ENCODE measurements at regions not wholly inside any gene's neighbourhood (a gene's known extent, or its start where the extent isn't known, plus 50 kb on each side); places are given as distances from the start of the nearest gene placed in this dataset.

- Histone ChIP-seq H3K56ac (ENCODE audit: insufficient read length, low read depth, low read length) (no peak overlapping the region), H2BK120ac (ENCODE audit: low read depth, low read length, poor library complexity, severe bottlenecking) (no peak overlapping the region), H2BK15ac (ENCODE audit: low read depth, low read length) (no peak overlapping the region), H4K91ac (ENCODE audit: insufficient read length, low read depth, low read length) (no peak overlapping the region), H2AK5ac (ENCODE audit: insufficient read length, low read length) (no peak overlapping the region), H3K9ac (ENCODE audit: extremely low read depth, insufficient read length, low read length) (no peak overlapping the region), H3K23me2 (ENCODE audit: insufficient read length, low read depth, low read length, poor library complexity, severe bottlenecking) (no peaks in the 10 kb centered on the region), H3K4me1 (ENCODE audit: insufficient read depth, low read length) (no peaks in the 10 kb centered on the region), H2AFZ (ENCODE audit: low read length) (no peak overlapping the region), H3K79me2 (ENCODE audit: insufficient read depth, low read length) (no peaks in the 10 kb centered on the region), H3K9me3 (ENCODE audit: control insufficient read depth, low read depth, low read length) (no peaks in the 10 kb centered on the region), H4K8ac (replicated peaks; ENCODE audit: insufficient read length, low read depth, low read length) (no peak overlapping the region), H3K23ac (ENCODE audit: insufficient read length, low read depth, low read length) (no peak overlapping the region), H4K20me1 (ENCODE audit: control insufficient read depth, insufficient read depth, insufficient read length) (no peaks in the 10 kb centered on the region), H3K18ac (ENCODE audit: insufficient read length, low read depth, low read length) (no peak overlapping the region), H3K79me1 (ENCODE audit: insufficient read depth, low read depth, low read length, poor library complexity, severe bottlenecking) (no peaks in the 10 kb centered on the region), H3T11ph (ENCODE audit: low read length) (no peak overlapping the region), H3K27me3 (ENCODE audit: insufficient read depth, low read length) (no peaks in the 10 kb centered on the region), H3K4me2 (ENCODE audit: insufficient read depth, insufficient read length, low read length) (no peak overlapping the region), H2BK12ac (ENCODE audit: insufficient read length, low read depth, low read length) (no peak overlapping the region), H2BK5ac (ENCODE audit: insufficient read length, low read length) (no peak overlapping the region), H4K5ac (ENCODE audit: insufficient read length, low read depth, low read length) (no peak overlapping the region), H2BK20ac (ENCODE audit: low read depth, low read length, poor library complexity, severe bottlenecking) (no peak overlapping the region), H3K4ac (ENCODE audit: low read depth, low read length) (no peak overlapping the region), H3K27ac (ENCODE audit: insufficient read length, low read depth, low read length) (no peak overlapping the region), H3K14ac (ENCODE audit: insufficient read depth, low read length) (no peak overlapping the region)
- Mint-ChIP-seq H3K27ac (peak overlapping the region in 1 of 3 experiments; percentile 78; a peak in 1 of 7 replicates), H3K9me3 (peaks cover 0 to 2% of the 10 kb centered on the region in 2 experiments; a peak in 2 of 5 replicates), H3K4me1 (peaks cover 6 to 15% of the 10 kb centered on the region in 2 experiments), H3K36me3 (ENCODE audit: insufficient read depth in 1 of 3, low read depth in 3 of 3) (no peaks in the 10 kb centered on the region), H3K27me3 (ENCODE audit: low read depth) (no peaks in the 10 kb centered on the region), H3K4me3 (no peak overlapping the region)
- WGBS (ENCODE audit: extremely low coverage, insufficient read length, low lambda C conversion rate): no CpG with 5 or more reads among the region's 8 CpGs
- TF ChIP-seq, protein P1, sequence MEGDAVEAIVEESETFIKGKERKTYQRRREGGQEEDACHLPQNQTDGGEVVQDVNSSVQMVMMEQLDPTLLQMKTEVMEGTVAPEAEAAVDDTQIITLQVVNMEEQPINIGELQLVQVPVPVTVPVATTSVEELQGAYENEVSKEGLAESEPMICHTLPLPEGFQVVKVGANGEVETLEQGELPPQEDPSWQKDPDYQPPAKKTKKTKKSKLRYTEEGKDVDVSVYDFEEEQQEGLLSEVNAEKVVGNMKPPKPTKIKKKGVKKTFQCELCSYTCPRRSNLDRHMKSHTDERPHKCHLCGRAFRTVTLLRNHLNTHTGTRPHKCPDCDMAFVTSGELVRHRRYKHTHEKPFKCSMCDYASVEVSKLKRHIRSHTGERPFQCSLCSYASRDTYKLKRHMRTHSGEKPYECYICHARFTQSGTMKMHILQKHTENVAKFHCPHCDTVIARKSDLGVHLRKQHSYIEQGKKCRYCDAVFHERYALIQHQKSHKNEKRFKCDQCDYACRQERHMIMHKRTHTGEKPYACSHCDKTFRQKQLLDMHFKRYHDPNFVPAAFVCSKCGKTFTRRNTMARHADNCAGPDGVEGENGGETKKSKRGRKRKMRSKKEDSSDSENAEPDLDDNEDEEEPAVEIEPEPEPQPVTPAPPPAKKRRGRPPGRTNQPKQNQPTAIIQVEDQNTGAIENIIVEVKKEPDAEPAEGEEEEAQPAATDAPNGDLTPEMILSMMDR (conservative IDR thresholded peaks at IDR 0.05): no peak
- DNase-seq: no peak
Observed at GRCh38 chr11:79906164-79906563, 465.3 kb upstream of the TENM4 start.

All from H9 (cell line).